ENCODE measurements at regions not wholly inside any gene's neighbourhood (a gene's known extent, or its start where the extent isn't known, plus 50 kb on each side); places are given as distances from the start of the nearest gene placed in this dataset.

GRCh38 chr5:104937598-104937997, 1375.0 kb upstream of the NUDT12 start (continued):
- TF ChIP-seq REST (tag by site-specific recombination; IDR thresholded peaks at IDR 0.05): no peak
- no peak for TF ChIP-seq ZNF776 (tag by site-specific recombination; IDR thresholded peaks at IDR 0.05; ENCODE audit: borderline replicate concordance)
- TF ChIP-seq ZNF23 (tag by site-specific recombination; IDR thresholded peaks at IDR 0.05; ENCODE audit: borderline replicate concordance): no peak
- no peak for TF ChIP-seq ZNF473 (tag by site-specific recombination; IDR thresholded peaks at IDR 0.05)

- no peak overlapping the region for H3K4me3 ChIP-seq (ENCODE audit: low read depth, low read length)
- H3K9me3 ChIP-seq (ENCODE audit: control insufficient read depth, insufficient read depth, low read depth, low read length): no peaks in the 10 kb centered on the region
- H3K27ac ChIP-seq (ENCODE audit: extremely low read depth, low read depth, low read length): no peak overlapping the region
- no peaks in the 10 kb centered on the region for H3K36me3 ChIP-seq (ENCODE audit: control insufficient read depth in 2 of 2, insufficient read depth in 1 of 2, low read length in 2 of 2)
- no peak for TF ChIP-seq ZFP41 (tag by site-specific recombination; IDR thresholded peaks at IDR 0.05; ENCODE audit: borderline replicate concordance)
- no peak for TF ChIP-seq PBX3 (CRISPR knock-in tag; IDR thresholded peaks at IDR 0.05)
- no peak for TF ChIP-seq ZNF266 (tag by site-specific recombination; IDR thresholded peaks at IDR 0.05; ENCODE audit: low read depth)
- no peak for TF ChIP-seq SP3 (tag by site-specific recombination; IDR thresholded peaks at IDR 0.05)
- TF ChIP-seq PRDM10 (tag by site-specific recombination; IDR thresholded peaks at IDR 0.05): no peak
- TF ChIP-seq ZNF280D (tag by site-specific recombination; IDR thresholded peaks at IDR 0.05): no peak
- TF ChIP-seq ZNF394 (tag by site-specific recombination; IDR thresholded peaks at IDR 0.05; ENCODE audit: borderline replicate concordance): no peak
- no peak for TF ChIP-seq ZNF785 (tag by site-specific recombination; IDR thresholded peaks at IDR 0.05)
- no peak for TF ChIP-seq ZNF629 (tag by site-specific recombination; IDR thresholded peaks at IDR 0.05)
- TF ChIP-seq ZNF530 (tag by site-specific recombination; IDR thresholded peaks at IDR 0.05; ENCODE audit: low read depth): no peak
- no peak for TF ChIP-seq ZNF10 (tag by site-specific recombination; IDR thresholded peaks at IDR 0.05)
- TF ChIP-seq ZNF549 (tag by site-specific recombination; IDR thresholded peaks at IDR 0.05): no peak
- TF ChIP-seq GLI2 (tag by site-specific recombination; IDR thresholded peaks at IDR 0.05; ENCODE audit: borderline replicate concordance, low read depth): no peak
- TF ChIP-seq ZNF23 (tag by site-specific recombination; IDR thresholded peaks at IDR 0.05; ENCODE audit: borderline replicate concordance): no peak
- TF ChIP-seq ZNF664 (tag by site-specific recombination; IDR thresholded peaks at IDR 0.05): no peak
- TF ChIP-seq ZNF37A (tag by site-specific recombination; IDR thresholded peaks at IDR 0.05): no peak
- no peaks in the 10 kb centered on the region for H3K4me1 ChIP-seq (ENCODE audit: control insufficient read depth, insufficient read depth, low read length)
- ChIA-PET CTCF (no interaction called here), POLR2A (no interaction called here)
Observed at GRCh38 chr5:104932431-104932830, 1369.8 kb upstream of the NUDT12 start.

Data from HEK293 (cell line).